H9 (cell line): ENCODE measurements at regions not wholly inside any gene's neighbourhood (a gene's known extent, or its start where the extent isn't known, plus 50 kb on each side); places are given as distances from the start of the nearest gene placed in this dataset.

Source experiments
- DNase-seq: peaks from one replicate; pipeline ENCODE4 v3.0.0-alpha.2; 2017
- H2AFZ ChIP-seq: one replicate; pipeline ENCODE4 v1.6.1; 2013; ENCODE audit warnings: mild to moderate bottlenecking, low read length, control low read depth, moderate library complexity
- H2AK5ac ChIP-seq: 2 replicates; pipeline ENCODE4 v1.6.1; 2013; ENCODE audit warnings: low read length, control low read depth, mixed read lengths; ENCODE audit not compliant: insufficient read length
- H2BK120ac ChIP-seq: one replicate; pipeline ENCODE4 v1.6.1; 2013; ENCODE audit warnings: low read depth, mild to moderate bottlenecking, low read length, control low read depth, inconsistent platforms; ENCODE audit not compliant: poor library complexity, severe bottlenecking
- H2BK12ac ChIP-seq: 2 replicates; pipeline ENCODE4 v1.6.1; 2013; ENCODE audit warnings: low read length, control low read depth, mixed read lengths, low read depth; ENCODE audit not compliant: insufficient read length
- H2BK15ac ChIP-seq: 2 replicates; pipeline ENCODE4 v1.6.1; 2013; ENCODE audit warnings: low read depth, low read length, control low read depth
- H2BK20ac ChIP-seq: one replicate; pipeline ENCODE4 v1.6.1; 2013; ENCODE audit warnings: low read depth, mild to moderate bottlenecking, low read length, control low read depth, inconsistent platforms; ENCODE audit not compliant: poor library complexity, severe bottlenecking
- H2BK5ac ChIP-seq: 2 replicates; pipeline ENCODE4 v1.6.1; 2013; ENCODE audit warnings: low read length, control low read depth, mixed read lengths; ENCODE audit not compliant: insufficient read length
- H3K14ac ChIP-seq: 2 replicates; pipeline ENCODE4 v1.6.1; 2013; ENCODE audit warnings: low read length, control low read depth; ENCODE audit not compliant: insufficient read depth
- H3K18ac ChIP-seq: 2 replicates; pipeline ENCODE4 v1.6.1; 2013; ENCODE audit warnings: low read depth, mild to moderate bottlenecking, mixed read lengths, low read length, control low read depth; ENCODE audit not compliant: insufficient read length
- H3K23ac ChIP-seq: 2 replicates; pipeline ENCODE4 v1.6.1; 2013; ENCODE audit warnings: low read length, control low read depth, mixed read lengths, low read depth; ENCODE audit not compliant: insufficient read length
- H3K23me2 ChIP-seq: 2 replicates; pipeline ENCODE4 v1.6.1; 2013; ENCODE audit warnings: low read depth, mild to moderate bottlenecking, mixed read lengths, low read length, control low read depth; ENCODE audit not compliant: insufficient read length, poor library complexity, severe bottlenecking
- H3K27ac ChIP-seq: 2 replicates; pipeline ENCODE4 v1.5.1; 2013; ENCODE audit warnings: low read length, control low read depth, mixed read lengths, low read depth; ENCODE audit not compliant: insufficient read length
- H3K27me3 ChIP-seq: 2 replicates; pipeline ENCODE4 v1.6.1; 2013; ENCODE audit warnings: low read length, control low read depth, inconsistent platforms; ENCODE audit not compliant: insufficient read depth
- H3K4ac ChIP-seq: 2 replicates; pipeline ENCODE4 v1.6.1; 2013; ENCODE audit warnings: low read depth, mild to moderate bottlenecking, control low read depth, inconsistent platforms, low read length, moderate library complexity
- H3K4me1 ChIP-seq: 2 replicates; pipeline ENCODE4 v1.6.1; 2013; ENCODE audit warnings: low read length, control low read depth, inconsistent platforms; ENCODE audit not compliant: insufficient read depth
- H3K4me2 ChIP-seq: 2 replicates; pipeline ENCODE4 v1.6.1; 2013; ENCODE audit warnings: low read length, control low read depth, mixed read lengths; ENCODE audit not compliant: insufficient read length, insufficient read depth
- H3K56ac ChIP-seq: 2 replicates; pipeline ENCODE4 v1.6.1; 2013; ENCODE audit warnings: low read depth, mild to moderate bottlenecking, mixed read lengths, low read length, control low read depth; ENCODE audit not compliant: insufficient read length
- H3K79me1 ChIP-seq: 2 replicates; pipeline ENCODE4 v1.6.1; 2013; ENCODE audit warnings: low read depth, mild to moderate bottlenecking, moderate library complexity, low read length, control low read depth, inconsistent platforms; ENCODE audit not compliant: insufficient read depth, poor library complexity, severe bottlenecking
- H3K79me2 ChIP-seq: 2 replicates; pipeline ENCODE4 v1.6.1; 2013; ENCODE audit warnings: low read length, control low read depth, inconsistent platforms; ENCODE audit not compliant: insufficient read depth
- H3K9ac ChIP-seq: 2 replicates; pipeline ENCODE4 v1.6.1; 2013; ENCODE audit warnings: low read length, control low read depth, mixed read lengths; ENCODE audit not compliant: insufficient read length; ENCODE audit errors: extremely low read depth
- H3K9me3 ChIP-seq: one replicate; pipeline ENCODE4 v1.6.1; 2013; ENCODE audit warnings: low read depth, low read length, inconsistent platforms; ENCODE audit not compliant: control insufficient read depth
- H3T11ph ChIP-seq: one replicate; pipeline ENCODE4 v1.6.1; 2013; ENCODE audit warnings: mild to moderate bottlenecking, low read length, control low read depth, inconsistent platforms
- H4K20me1 ChIP-seq: one replicate; pipeline ENCODE4 v1.6.1; 2013; ENCODE audit not compliant: control insufficient read depth, insufficient read length, insufficient read depth
- H4K5ac ChIP-seq: 2 replicates; pipeline ENCODE4 v1.6.1; 2013; ENCODE audit warnings: low read depth, mild to moderate bottlenecking, mixed read lengths, low read length, control low read depth; ENCODE audit not compliant: insufficient read length
- H4K8ac ChIP-seq: replicated peaks from 2 replicates; pipeline ENCODE4 v1.6.1; 2013; ENCODE audit warnings: low read length, control low read depth, mixed read lengths, low read depth; ENCODE audit not compliant: insufficient read length
- H4K91ac ChIP-seq: 2 replicates; pipeline ENCODE4 v1.6.1; 2013; ENCODE audit warnings: low read depth, mild to moderate bottlenecking, moderate library complexity, mixed read lengths, low read length, control low read depth; ENCODE audit not compliant: insufficient read length
- H3K27ac Mint-ChIP-seq, 3 experiments: 2 replicates in 2 of 3; 3 replicates in 1 of 3; pipeline ENCODE4 v1.8.0; 2020 to 2021; ENCODE audit warnings: mixed read lengths in 3 of 3, mild to moderate bottlenecking in 1 of 3, moderate library complexity in 1 of 3
- H3K27me3 Mint-ChIP-seq: 2 replicates; pipeline ENCODE4 v1.8.0; 2021; ENCODE audit warnings: low read depth, mild to moderate bottlenecking, moderate library complexity, mixed read lengths
- H3K36me3 Mint-ChIP-seq, 3 experiments: 2 replicates in 2 of 3; 3 replicates in 1 of 3; pipeline ENCODE4 v1.8.0; 2020 to 2021; ENCODE audit warnings: low read depth in 3 of 3, mixed read lengths in 3 of 3; ENCODE audit not compliant: insufficient read depth in 1 of 3
- H3K4me1 Mint-ChIP-seq, 2 experiments: 2 replicates each; pipeline ENCODE4 v1.8.0; 2020; ENCODE audit warnings: mixed read lengths in 2 of 2
- H3K4me3 Mint-ChIP-seq, 2 experiments: 2 replicates in 1 of 2; 3 replicates in 1 of 2; pipeline ENCODE4 v1.8.0; 2020 to 2021; ENCODE audit warnings: mild to moderate bottlenecking in 2 of 2, mixed read lengths in 2 of 2, moderate library complexity in 1 of 2
- H3K9me3 Mint-ChIP-seq, 2 experiments: 2 replicates in 1 of 2; 3 replicates in 1 of 2; pipeline ENCODE4 v1.8.0; 2020; ENCODE audit warnings: mild to moderate bottlenecking in 2 of 2, mixed read lengths in 2 of 2, moderate library complexity in 1 of 2
- CTCF ChIP-seq: fragments of 200-600 bp; sonication (generic); conservative IDR thresholded peaks from 3 replicates; pipeline ENCODE4 v1.8.0; 2021; ENCODE audit warnings: antibody characterized with exemption, mild to moderate bottlenecking
- whole genome bisulfite sequencing: extraction: QIAGEN DNeasy Blood & Tissue Kit; methylation state at CpG from one replicate; pipeline ENCODE4 v1.1.7; 2013; ENCODE audit warnings: missing lambda C conversion rate, low lambda C conversion rate, mixed read lengths; ENCODE audit not compliant: insufficient read length; ENCODE audit errors: extremely low coverage; 5-methylcytosine and 5-hydroxymethylcytosine counted together

GRCh38 chr15:69830430-69830829 is 267.3 kb downstream of the TLE3 start:
- H2BK120ac ChIP-seq = no peak overlapping the region
- no peaks in the 10 kb centered on the region for H3K4me1 ChIP-seq
- no peak overlapping the region for H3K18ac ChIP-seq
- no peak for DNase-seq
- no peaks in the 10 kb centered on the region for H3K9me3 ChIP-seq
- H3K23ac ChIP-seq = no peak overlapping the region
- H2AK5ac ChIP-seq = no peak overlapping the region
- WGBS = no CpG with 5 or more reads among the region's 4 CpGs
- H3K4me2 ChIP-seq = no peak overlapping the region
- no peak overlapping the region for H3T11ph ChIP-seq
- no peak overlapping the region for H3K4ac ChIP-seq
- no peak overlapping the region for H4K5ac ChIP-seq
- H4K91ac ChIP-seq = no peak overlapping the region
- H3K27ac ChIP-seq = no peak overlapping the region
- H3K23me2 ChIP-seq = no peaks in the 10 kb centered on the region
- no peak overlapping the region for H2BK12ac ChIP-seq
- H4K20me1 ChIP-seq = no peaks in the 10 kb centered on the region
- no peaks in the 10 kb centered on the region for H3K79me1 ChIP-seq
- Mint-ChIP-seq H3K4me3 (no peak overlapping the region), H3K27me3 (peaks cover 7% of the 10 kb centered on the region), H3K27ac (no peak overlapping the region), H3K4me1 (peaks cover 29 to 32% of the 10 kb centered on the region in 2 experiments), H3K36me3 (no peaks in the 10 kb centered on the region; a peak in 1 of 7 replicates), H3K9me3 (no peaks in the 10 kb centered on the region; a peak in 1 of 5 replicates)
- no peak overlapping the region for H3K9ac ChIP-seq
- no peak overlapping the region for H2BK5ac ChIP-seq
- H3K79me2 ChIP-seq = no peaks in the 10 kb centered on the region
- no peak overlapping the region for H4K8ac ChIP-seq
- no peaks in the 10 kb centered on the region for H3K27me3 ChIP-seq
- H2BK20ac ChIP-seq = no peak overlapping the region
- H2AFZ ChIP-seq = no peak overlapping the region
- TF ChIP-seq CTCF = no peak
- H3K14ac ChIP-seq = no peak overlapping the region
- H3K56ac ChIP-seq = no peak overlapping the region
- H2BK15ac ChIP-seq = no peak overlapping the region
